Progenitor cell of endocrine pancreas (in vitro differentiated cells): ENCODE measurements at regions not wholly inside any gene's neighbourhood (a gene's known extent, or its start where the extent isn't known, plus 50 kb on each side); places are given as distances from the start of the nearest gene placed in this dataset.

Experiments
- DNase-seq: peaks from one replicate; pipeline ENCODE4 v3.0.0; 2021; ENCODE audit warnings: low spot score; ENCODE audit not compliant: unreplicated experiment
- H3K27ac Mint-ChIP-seq: 2 replicates; pipeline ENCODE4 v1.8.0; 2021; ENCODE audit warnings: mild to moderate bottlenecking, moderate library complexity, mixed read lengths
- H3K27me3 Mint-ChIP-seq: 2 replicates; pipeline ENCODE4 v1.8.0; 2021; ENCODE audit warnings: mixed read lengths
- H3K36me3 Mint-ChIP-seq: 2 replicates; pipeline ENCODE4 v1.8.0; 2022; ENCODE audit warnings: mixed read lengths; ENCODE audit not compliant: insufficient read depth
- H3K4me1 Mint-ChIP-seq: 2 replicates; pipeline ENCODE4 v1.8.0; 2021; ENCODE audit warnings: low read depth, mixed read lengths
- H3K4me3 Mint-ChIP-seq: 2 replicates; pipeline ENCODE4 v1.8.0; 2021; ENCODE audit warnings: low read depth, mild to moderate bottlenecking, moderate library complexity, mixed read lengths
- H3K9me3 Mint-ChIP-seq: 2 replicates; pipeline ENCODE4 v1.8.0; 2021; ENCODE audit warnings: low read depth, mixed read lengths
- TF ChIP-seq, protein P1 (sequence below): fragments of 200-600 bp; sonication (generic); IDR thresholded peaks from one replicate; pipeline ENCODE4 v1.5.0; 2021; ENCODE audit warnings: antibody characterized with exemption, mild to moderate bottlenecking; ENCODE audit not compliant: unreplicated experiment

DNA sequence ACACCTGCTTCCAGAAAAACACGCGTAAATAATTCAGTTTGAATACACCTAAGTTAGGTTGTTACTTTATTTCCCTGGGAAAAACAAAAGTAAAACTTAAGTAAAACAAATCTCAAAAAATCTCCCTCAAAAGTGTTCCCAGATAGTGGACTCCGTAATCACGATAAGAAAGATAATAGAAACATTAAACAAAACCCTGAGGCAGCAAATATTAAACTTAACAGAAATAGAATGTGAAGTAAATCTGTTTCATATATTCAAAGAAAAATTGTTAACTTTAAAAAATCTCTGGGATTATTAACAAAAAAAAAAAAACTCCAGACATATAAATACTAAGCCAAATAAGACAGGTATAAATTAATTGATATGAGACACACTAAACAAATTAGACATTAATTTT is 743.2 kb upstream of the NCAM2 start:
- Mint-ChIP-seq H3K9me3 (no peaks in the 10 kb centered on the region), H3K4me1 (peaks cover 15% of the 10 kb centered on the region), H3K4me3 (no peak overlapping the region), H3K27ac (no peak overlapping the region), H3K27me3 (no peaks in the 10 kb centered on the region), H3K36me3 (no peaks in the 10 kb centered on the region)
- DNase-seq = no peak
- TF ChIP-seq, protein P1, sequence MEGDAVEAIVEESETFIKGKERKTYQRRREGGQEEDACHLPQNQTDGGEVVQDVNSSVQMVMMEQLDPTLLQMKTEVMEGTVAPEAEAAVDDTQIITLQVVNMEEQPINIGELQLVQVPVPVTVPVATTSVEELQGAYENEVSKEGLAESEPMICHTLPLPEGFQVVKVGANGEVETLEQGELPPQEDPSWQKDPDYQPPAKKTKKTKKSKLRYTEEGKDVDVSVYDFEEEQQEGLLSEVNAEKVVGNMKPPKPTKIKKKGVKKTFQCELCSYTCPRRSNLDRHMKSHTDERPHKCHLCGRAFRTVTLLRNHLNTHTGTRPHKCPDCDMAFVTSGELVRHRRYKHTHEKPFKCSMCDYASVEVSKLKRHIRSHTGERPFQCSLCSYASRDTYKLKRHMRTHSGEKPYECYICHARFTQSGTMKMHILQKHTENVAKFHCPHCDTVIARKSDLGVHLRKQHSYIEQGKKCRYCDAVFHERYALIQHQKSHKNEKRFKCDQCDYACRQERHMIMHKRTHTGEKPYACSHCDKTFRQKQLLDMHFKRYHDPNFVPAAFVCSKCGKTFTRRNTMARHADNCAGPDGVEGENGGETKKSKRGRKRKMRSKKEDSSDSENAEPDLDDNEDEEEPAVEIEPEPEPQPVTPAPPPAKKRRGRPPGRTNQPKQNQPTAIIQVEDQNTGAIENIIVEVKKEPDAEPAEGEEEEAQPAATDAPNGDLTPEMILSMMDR = no peak

DNA sequence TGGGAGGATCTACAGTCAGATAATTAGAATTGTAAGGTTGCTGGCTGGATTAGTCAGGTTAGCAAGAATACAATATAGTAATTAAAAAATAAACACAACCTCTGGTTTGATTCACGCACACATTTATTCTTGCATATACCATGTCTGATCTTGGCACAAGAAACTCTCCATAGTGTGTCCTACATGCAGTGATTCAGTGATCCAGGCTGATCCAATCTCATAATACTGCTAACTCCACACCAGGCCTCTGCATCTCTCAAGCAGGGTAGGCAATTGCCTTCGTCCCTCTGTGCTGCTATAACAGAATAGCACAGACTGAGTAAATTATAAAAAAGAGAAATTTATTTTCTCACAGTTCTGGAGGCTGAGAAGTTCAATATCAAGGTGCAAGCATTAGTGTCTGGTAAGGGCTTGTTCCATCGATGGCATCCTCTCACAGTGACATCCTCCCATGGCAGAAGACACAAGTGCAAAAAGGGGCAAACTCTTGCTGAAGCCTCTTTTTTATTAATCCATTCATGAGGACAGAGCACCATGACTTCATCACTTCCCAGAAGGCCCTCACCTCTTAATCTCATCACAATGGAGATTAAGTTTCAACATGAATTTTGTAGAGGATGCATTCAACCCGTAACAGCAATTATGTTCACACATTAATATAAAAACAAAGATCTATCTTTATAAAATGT is 741.0 kb upstream of the NCAM2 start:
- TF ChIP-seq, protein P1 = no peak

DNA sequence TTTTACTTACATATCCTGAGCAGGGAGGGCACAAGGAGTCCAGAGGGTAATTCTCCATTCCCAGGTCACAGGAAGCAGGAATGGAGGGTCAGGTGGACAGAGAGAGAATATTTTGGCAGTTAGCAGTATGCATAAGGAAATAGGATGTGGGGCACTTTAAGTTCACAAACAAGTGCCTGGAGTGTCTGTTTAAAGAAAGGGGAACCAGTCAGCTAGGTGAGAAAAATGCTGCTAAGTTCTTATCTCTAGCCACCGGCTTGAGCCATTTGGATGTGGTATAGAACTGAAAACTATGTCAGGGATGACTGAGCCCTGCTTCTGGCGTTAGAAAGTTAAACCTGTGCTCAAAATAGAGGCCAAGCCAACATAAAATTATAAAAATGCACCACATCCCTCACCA is 739.7 kb upstream of the NCAM2 start:
- Mint-ChIP-seq H3K9me3 (no peaks in the 10 kb centered on the region), H3K27ac (peak overlapping the region; percentile 65), H3K27me3 (no peaks in the 10 kb centered on the region), H3K4me3 (no peak overlapping the region), H3K4me1 (peaks cover 15% of the 10 kb centered on the region), H3K36me3 (no peaks in the 10 kb centered on the region)
- no peak for DNase-seq
- TF ChIP-seq, protein P1 = no peak

More for the DNA sequence above, 741.0 kb upstream of the NCAM2 start:
- Mint-ChIP-seq H3K36me3 (no peaks in the 10 kb centered on the region), H3K27me3 (no peaks in the 10 kb centered on the region), H3K27ac (no peak overlapping the region), H3K9me3 (no peaks in the 10 kb centered on the region), H3K4me1 (peaks cover 15% of the 10 kb centered on the region), H3K4me3 (no peak overlapping the region)
- DNase-seq = no peak

DNA sequence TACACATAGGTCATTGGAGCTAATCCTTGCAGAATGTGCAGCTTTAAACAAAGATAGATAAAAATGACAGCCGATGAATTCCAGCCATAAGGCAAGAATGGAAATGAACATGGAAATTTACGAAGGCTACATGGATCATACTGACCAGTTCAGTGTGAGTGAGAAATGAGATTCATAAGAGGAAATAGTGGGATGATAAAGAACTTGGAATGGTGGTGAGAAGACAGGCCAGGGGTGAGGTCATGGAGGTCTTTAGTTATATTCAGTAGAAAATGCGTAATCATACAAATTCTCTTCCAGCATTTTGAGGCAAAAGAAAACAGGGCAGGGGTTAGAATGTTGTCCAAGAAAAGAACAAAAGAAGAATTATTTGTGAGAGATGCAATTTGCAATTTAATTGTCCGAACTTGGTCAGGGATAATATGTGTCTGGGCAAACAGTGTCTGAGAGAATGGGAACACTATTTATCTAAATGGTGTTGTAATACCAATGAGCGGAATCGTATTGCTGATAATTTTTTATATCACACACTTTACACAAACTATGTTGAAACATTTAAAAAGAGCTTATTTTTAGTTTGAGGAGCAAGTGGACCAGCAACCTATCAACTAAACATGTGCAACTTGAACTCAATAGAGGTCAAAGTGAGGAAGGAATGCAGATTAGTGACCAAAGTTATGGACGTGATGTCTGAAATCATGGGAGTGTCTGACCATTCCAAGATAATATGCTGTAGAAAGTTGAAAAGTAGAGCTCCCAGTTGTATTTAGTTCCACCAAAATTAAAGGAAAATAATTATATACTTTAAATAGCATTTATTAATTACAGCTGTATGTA is 739.0 kb upstream of the NCAM2 start:
- no peaks in the 10 kb centered on the region for H3K27me3 Mint-ChIP-seq
- no peak for DNase-seq
- peaks cover 15% of the 10 kb centered on the region for H3K4me1 Mint-ChIP-seq
- no peaks in the 10 kb centered on the region for H3K9me3 Mint-ChIP-seq
- H3K4me3 Mint-ChIP-seq = no peak overlapping the region
- TF ChIP-seq, protein P1 = no peak
- H3K27ac Mint-ChIP-seq = no peak overlapping the region
- no peaks in the 10 kb centered on the region for H3K36me3 Mint-ChIP-seq

DNA sequence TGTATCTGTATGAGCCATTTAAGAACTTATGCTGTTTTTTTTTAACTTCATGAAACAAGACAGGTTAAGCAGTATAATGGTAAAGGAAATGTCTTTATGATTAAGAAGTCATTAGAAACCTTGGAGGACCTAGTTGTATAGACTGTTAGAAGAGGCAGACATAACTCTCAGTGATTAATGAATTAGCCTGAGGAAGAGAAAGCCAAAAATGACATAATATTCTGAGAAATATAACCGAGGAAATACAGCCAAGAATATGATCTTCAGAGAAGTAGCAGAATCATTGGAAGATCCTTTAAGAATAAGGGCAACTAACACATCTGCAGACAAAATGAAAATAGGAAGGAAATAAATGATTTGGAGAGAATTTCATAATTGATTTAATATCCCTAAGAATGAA is 738.1 kb upstream of the NCAM2 start:
- H3K27me3 Mint-ChIP-seq = no peaks in the 10 kb centered on the region
- H3K9me3 Mint-ChIP-seq = no peaks in the 10 kb centered on the region
- TF ChIP-seq, protein P1 = no peak
- H3K36me3 Mint-ChIP-seq = no peaks in the 10 kb centered on the region
- peaks cover 15% of the 10 kb centered on the region for H3K4me1 Mint-ChIP-seq
- H3K4me3 Mint-ChIP-seq = no peak overlapping the region
- DNase-seq = no peak
- H3K27ac Mint-ChIP-seq = no peak overlapping the region
